HG03439 (cell line): ENCODE measurements at regions not wholly inside any gene's neighbourhood (a gene's known extent, or its start where the extent isn't known, plus 50 kb on each side); places are given as distances from the start of the nearest gene placed in this dataset.
"Not testable (repeated sequence)": the region's sequence is repeated elsewhere in the genome, so short reads cannot be mapped to it uniquely, and the experiment has no call there.

Experiments
- ATAC-seq: cut with Tn5 transposase; IDR thresholded peaks from one replicate; pipeline ENCODE4 v1.9.1; 2021; ENCODE audit warnings: mild to moderate bottlenecking, moderate library complexity; ENCODE audit not compliant: unreplicated experiment

DNA sequence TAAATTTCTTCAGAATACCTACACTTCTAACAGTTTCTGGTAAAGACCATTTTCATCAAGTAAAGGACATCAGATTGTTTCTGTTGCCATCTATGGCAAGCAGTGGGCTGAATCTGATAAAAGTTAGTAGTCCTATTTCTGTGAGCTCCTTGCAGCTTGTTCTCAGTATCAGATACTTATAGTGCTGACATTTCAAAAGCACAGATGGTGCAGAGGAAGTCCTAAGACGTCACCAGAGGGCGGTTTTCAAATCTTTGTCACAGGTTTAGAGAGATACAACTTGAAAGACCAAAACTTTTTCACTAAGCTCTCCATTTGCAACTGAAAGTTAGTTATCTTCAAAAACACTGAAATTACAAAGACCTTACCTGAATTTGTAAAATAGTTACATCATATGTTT is 719.8 kb downstream of the SLITRK1 start:
- no peak for ATAC-seq

DNA sequence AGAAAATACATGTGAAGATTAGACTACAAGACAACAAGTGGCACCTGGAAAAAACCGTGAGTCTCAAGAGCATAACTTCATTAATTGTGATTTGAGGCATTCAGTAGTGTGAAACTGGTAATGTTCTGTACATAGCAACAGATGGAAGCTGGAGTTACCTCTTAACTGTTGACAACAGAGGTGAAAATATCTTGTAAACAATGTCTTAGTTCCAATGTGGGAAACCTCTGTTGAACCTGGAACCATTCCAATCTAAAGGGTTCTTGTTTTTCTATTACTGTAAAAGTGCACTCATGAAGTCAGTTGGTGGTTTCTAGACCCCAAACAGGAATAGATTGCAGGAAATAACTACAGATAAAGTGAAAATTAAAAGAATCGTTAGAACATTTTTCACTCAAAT is 728.4 kb downstream of the SLITRK1 start:
- ATAC-seq = no peak

DNA sequence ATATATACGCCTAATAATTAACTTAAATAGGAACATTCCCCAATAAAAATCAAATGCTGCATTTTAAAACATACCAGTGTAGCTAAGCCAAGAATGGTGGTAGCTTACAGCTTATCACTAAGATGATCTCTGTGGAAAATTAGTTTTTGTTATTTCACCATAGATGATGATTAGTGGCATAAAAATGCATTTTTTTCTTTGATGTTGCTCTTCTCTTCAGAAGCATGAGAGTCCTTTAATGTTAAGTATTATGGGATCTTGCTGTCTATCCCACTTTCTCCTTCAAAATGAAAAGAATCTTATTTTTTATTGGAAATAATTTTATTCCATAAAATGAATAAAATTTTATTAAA is 731.0 kb downstream of the SLITRK1 start:
- ATAC-seq = no peak

DNA sequence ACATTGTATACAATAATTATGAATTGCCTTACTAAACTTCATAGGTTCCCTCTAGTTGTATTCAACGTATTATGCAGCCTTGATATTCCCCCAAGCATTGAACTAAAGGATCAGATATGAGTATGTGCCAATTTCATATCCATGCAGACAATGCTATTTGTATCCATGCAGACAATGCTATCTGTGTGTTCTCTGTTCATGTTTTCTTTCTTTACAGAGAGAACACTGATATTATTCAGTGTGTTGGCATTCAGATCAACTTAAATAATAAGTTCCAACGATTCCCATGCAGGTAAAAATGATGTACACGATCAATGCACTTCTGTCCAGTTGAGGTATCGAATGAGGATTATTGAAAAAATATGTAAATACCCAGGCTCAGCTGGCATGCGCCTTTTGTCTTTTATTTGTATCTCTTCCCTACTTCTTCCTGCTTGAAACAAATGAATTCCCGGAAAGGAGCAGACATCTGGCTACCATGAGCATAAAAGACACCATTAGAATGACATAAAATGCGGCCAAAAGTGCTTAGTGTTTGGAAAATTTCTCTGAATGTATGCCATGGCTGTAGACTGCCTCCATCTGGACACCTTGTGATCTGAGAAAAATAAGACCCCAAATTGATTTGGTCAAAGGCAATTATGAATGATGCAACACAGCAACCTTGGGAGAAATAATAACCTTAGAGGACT is 731.5 kb downstream of the SLITRK1 start:
- no peak for ATAC-seq

DNA sequence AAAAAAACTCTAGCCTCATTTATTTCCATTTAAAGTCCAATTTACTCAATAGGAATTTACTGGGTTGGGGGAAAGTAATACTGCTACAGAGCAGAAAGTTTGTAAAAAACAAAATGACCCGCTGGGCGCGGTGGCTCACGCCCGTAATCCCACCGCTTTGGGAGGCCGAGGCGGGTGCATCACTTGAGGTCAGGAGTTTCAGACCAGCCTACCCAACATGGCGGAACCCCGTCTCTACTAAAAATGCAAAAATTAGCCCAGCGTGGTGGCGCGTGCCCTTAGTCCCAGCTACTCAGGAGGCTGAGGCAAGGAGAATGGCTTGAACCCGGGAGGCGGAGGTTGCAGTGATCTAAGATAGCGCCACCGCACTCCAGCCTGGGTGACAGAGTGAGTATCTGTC is 745.6 kb downstream of the SLITRK1 start:
- ATAC-seq = no peak

DNA sequence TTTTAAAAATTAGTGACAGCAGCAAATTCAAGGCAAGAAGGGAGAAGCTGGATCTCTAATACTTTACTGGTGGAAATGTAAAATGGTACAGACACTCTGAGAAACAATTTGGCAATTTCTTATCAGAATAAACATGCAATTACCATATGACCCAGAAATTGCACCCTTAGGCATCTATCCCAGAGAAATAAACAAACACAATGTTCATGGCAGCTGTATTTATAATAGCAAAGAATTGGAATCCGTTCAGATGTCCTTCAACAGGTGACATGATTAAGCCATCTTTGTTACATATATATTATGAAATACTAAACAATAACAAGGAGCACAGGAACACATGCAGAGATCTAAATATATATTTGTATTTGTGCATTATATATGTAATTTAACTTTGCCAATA is 756.5 kb downstream of the SLITRK1 start:
- ATAC-seq = no peak

DNA sequence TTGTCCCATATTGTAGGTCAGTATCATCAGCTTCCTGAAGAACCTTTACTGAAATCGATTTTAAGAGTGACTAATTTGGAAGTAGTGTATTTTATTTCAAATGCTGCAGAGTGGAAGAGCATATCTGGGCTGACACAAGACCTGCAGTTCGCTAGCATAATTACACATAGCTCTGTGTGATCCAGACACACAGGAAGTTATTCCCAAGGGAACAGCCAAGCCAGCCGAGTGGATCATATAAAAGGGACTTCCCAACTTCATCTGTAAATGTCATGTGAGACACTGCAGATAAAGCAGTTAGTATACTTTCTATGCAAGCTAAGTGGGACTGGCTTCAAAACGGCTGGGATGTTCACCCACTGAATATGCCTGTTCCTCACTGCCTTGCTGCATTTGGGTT is 760.4 kb downstream of the SLITRK1 start:
- no peak for ATAC-seq

DNA sequence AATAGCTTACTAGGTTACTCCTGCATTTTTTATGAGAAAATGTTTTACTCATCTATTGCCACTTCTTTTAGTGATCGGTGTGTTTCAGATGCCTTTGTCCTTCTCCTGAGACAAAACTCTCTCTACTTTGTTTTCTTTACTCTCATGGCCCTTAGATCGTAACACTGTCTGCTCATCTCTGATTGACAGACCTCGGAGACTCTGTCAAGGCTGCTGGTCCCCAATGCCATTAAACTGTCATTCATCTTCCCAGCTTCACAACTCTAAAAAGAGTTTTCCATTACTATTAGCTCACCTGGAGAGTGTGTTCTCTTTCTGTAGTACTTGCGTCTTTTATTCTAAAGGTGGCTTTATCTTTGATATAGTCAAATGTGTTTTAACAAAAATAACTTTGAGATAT is 765.2 kb downstream of the SLITRK1 start:
- ATAC-seq = no peak

DNA sequence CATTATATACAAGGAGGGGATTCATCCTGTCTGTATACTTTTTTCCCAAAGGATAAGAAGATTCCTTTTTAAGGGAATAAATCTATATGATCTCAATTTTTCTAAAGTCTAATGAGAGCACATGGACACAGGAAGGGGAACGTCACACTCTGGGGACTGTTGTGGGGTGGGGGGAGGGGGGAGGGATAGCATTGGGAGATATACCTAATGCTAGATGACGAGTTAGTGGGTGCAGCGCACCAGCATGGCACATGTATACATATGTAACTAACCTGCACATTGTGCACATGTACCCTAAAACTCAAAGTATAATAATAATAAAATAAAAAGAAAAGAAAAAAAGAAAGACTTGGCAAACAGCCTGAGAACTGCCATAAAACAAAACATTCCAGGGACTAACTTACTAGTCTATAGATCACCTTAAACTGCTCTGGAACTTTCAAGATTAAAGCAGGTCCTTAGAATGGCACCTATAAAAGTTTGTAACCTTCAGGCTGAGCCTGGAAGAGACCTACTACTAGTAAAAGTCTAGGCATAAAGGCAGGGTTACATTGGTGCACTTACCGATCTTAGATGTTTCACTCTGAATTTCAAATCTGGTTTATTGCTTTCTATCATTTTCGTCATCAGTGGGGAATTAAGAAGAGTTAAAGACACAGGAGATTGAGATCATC is 780.6 kb downstream of the SLITRK1 start:
- ATAC-seq = not testable (repeated sequence)

DNA sequence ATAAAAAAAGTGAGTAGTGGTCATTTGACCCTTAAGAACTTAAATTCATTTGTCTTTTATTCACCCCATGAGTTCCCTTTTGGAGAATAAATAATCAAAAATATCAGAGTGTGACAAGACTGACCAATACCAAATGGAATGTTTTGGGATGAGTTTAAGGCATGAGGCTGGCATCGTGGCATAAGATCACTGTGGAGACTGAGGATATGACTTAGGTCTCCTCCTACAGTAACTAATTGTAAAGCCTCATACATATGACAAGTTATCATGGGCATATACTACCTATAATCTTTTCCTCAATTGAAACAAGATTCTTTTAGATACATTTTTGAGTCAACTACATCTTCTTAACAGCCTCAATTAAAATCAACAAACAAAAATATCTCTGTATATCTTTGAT is 782.0 kb downstream of the SLITRK1 start:
- no peak for ATAC-seq

DNA sequence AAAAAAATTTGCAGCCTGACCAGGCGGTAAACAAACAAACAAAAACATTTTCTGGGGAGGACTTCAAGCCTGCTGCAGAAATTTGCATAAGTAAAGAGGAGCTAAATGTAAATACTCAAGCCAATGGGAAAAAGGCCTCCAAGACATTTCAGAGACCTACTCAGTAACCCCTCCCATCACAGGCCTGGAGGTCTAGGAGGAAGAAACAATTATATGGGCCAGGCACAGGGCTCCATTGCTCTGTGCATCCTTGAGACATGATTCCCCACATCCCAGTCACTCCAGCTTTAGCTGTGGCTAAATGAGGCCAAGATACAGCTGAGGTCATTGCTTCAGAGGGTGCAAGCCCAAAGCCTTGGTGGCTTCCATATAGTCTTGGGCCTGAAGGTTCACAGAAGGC is 793.4 kb downstream of the SLITRK1 start:
- ATAC-seq = no peak

DNA sequence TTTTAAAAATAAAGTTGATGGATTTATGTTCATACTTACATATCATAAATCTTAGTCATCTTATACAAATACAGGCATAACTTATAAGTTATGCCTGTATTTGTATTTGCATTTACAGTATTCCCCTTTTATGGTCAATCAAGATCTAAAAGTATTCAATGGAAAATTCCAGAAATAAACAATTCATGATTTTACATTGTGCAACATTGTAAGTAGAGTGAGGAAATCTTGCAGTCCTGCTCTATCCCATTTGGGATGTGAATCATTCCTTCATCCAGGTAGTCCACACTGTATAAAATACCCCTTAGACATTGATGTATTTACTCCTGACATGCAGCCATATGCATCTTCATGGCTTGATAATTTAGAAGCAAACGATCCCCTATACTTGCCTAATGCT is 795.3 kb downstream of the SLITRK1 start:
- ATAC-seq = no peak

DNA sequence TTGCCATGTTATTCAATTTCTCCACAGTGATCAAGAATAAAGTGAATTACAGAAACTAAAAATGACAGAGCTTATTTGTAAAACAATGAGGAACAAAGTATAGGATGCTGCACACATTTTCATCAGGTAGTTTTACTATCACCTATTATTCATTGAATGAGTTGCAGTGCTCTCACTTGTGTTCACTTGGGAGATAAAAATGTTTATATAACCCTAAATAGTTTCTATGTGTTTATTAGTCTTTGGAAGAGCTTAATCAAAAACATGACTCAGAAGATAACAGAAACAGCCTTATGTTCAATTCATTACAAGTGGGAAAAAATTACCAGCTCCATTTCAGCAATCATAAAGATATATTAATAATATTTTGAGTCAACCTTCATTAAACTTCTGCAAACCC is 796.2 kb downstream of the SLITRK1 start:
- ATAC-seq = no peak

DNA sequence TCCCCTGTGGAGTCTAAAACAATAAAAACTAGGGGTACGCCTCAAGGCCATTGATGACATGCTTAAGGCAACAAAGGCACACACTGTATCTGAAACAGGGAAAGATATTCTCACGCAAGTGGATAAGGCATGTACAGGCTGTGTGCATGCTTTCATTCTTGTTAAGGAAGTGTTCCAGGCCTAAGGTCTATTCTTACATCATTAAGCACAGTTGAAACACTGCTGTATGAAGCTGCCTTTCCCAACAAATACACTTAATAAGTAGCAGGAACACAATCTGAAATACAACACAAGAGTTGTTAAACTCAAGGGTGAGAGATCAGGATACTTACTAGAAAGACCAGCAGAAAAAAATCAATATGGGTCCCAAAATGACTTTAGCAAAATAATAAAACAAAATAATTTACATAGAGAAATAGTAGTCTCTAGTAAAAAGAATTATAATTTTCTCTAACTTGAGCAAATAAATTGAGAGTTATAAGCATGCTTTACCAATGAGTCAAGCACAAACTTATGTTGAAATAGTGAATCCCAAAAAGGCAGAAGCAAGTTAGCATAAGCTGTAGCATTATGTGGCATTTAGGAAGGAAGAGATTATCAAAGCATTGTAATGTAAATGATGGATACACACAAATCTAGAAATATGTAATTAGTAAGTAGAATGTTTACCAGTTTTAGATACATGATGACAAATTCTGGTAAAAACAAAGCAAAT is 796.9 kb downstream of the SLITRK1 start:
- no peak for ATAC-seq

DNA sequence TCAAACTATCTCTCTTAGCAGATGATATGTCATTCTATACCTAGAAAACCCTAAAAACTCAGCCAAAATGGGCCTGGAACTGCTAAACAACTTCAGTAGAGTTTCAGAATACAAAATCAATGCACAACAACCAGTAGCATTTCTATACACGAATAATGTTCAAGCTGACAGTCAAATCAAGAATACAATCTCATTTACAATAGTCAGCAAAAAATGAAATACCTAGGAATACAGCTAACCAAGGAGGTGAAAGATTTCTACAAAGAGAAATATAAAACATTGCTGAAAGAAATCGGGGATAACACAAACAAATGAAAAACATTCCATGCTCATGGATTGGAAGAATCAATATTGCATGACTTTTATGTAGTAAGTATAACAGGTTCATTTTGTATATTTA is 804.8 kb downstream of the SLITRK1 start:
- ATAC-seq = no peak

DNA sequence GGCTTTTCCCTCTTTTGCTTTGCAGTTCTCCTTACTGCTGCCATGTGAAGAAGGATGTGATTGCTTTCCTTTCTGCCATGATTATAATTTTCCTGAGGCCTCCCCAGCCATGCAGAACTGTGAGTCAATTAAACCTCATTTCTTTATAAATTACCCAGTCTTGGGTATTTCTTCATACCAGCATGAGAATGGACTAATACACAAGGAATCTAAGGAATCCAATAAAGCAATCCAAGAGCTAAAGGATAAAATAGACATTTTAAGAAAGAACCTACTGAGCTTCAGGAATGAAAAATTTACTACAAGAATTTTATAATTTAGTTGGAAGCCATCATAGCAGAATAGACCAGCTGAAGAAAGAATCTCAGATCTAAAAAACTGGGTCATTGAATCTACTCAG is 808.3 kb downstream of the SLITRK1 start:
- ATAC-seq = not testable (repeated sequence)

DNA sequence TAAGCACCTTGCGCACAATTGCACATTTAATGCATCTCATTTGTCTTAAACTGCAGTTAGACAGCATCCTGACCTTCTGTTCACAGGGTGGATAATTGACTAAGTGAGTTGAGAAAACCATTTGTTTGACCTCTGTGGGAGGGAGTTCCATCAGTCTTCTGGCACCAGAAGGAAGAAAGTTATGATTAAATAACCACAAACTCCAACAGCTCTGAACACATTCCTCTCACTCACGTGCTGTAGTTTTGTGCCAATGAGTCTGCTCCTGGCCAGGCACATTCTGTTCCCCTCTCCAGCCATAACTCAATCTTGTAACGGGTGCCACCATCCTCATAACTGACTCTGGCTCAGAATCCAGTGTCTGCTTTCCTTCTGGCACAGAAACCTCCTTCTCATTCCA is 817.2 kb downstream of the SLITRK1 start:
- no peak for ATAC-seq

DNA sequence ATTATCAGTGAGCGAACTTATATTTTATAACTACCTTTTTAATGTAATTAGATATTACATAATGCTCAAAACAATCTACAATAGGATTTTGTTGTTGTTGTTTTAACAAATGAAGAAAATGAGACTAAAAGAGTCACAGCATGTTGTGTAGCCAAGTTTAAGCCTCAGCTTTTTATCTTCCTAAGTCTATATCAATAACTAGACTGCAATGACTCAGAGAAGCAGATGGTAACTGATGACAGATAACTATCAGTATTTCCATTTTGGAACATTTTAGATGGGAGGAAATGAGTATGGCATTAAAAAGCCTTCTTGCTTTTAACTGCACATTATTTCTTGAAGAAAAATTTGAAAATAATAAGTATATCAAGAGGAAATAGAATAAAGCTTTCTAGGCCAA is 825.2 kb downstream of the SLITRK1 start:
- ATAC-seq = no peak

DNA sequence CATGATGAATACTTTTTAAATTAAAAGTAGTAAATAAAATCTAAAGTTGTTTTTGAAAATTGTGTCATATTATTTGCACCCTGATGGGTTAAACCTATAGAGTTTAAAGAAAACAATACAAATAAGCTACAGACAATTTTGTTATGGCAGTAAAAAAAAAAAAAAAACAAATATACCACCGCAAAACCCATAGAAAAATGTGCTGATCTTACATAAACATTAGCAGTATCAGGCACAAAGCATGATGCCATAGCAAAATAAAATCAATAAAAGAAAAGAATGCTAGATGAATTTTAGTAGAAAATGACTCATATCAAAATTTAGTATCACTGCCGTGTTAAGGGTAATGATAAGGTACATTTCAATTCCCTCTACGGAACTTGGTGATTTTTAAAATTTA is 826.0 kb downstream of the SLITRK1 start:
- no peak for ATAC-seq

DNA sequence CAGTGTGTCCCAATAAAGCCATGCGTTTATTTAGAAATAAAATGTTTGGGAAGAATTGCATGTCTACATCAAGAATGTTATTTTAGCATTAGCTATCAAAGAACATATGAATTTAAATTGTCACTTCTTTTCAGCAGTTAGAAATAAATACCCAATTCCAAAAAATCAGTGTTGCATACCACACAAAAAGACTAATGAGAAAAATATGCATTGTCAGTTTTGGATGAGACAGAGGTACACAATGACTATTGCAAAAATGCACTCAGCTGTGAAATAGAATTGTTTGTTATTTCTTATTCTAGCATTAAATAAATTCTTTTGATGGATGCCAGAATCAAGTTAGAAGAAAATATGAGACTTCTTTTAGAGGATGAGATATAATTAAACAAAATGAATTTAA is 833.9 kb downstream of the SLITRK1 start:
- no peak for ATAC-seq

DNA sequence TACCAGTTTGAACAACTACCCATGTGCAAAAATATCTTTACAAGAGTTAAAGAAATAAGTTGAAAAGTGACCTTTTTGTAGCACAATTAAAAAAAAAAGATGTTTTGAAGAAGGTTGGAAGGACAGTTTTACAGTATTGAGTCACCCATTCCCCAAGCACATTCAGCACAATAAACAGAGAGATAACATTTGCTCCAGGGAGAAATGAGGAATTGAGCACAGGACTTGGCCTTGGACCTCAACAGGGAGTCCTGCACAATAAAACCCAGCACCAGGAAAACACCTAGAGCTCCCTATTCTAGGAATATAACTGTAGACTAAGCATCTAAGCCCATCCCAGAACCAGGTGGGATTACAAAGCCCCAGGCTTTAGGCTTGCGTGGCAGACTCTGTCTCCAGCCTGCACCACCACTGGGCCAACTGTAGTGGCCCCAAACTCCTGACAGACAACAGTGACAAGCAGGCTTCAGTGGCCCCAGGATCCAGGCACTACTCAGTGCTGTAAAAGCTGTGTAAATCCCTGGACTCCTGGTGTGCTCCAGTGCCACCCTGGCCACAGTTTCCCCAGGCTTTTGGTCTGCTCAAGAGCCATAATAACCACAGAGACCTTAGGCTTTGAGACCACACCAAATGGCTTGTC is 857.2 kb downstream of the SLITRK1 start:
- no peak for ATAC-seq

DNA sequence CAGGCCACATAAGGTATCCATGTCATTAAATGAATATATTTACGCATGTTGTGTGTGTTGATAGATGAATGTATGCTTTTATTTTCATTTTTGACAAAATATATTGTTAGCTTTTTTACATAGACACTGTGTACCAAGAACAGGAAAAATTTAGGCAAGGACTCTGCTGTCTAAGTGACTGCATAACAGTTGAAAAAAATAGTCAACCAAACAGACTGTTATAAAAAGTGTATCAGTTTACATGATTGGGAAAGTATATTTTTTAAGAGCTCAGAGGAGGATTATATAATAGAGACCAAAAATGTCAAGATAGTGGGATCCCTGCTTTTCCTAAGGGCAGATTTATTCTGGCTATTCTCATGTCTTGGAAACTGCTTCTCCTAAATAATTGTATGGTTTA is 858.0 kb downstream of the SLITRK1 start:
- ATAC-seq = no peak
